H9 (cell line): ENCODE measurements at regions not wholly inside any gene's neighbourhood (a gene's known extent, or its start where the extent isn't known, plus 50 kb on each side); places are given as distances from the start of the nearest gene placed in this dataset.

Experiments used
- DNase-seq: peaks from one replicate; pipeline ENCODE4 v3.0.0-alpha.2; 2017
- H2AFZ ChIP-seq: one replicate; pipeline ENCODE4 v1.6.1; 2013; ENCODE audit warnings: mild to moderate bottlenecking, low read length, control low read depth, moderate library complexity
- H2AK5ac ChIP-seq: 2 replicates; pipeline ENCODE4 v1.6.1; 2013; ENCODE audit warnings: low read length, control low read depth, mixed read lengths; ENCODE audit not compliant: insufficient read length
- H2BK120ac ChIP-seq: one replicate; pipeline ENCODE4 v1.6.1; 2013; ENCODE audit warnings: low read depth, mild to moderate bottlenecking, low read length, control low read depth, inconsistent platforms; ENCODE audit not compliant: poor library complexity, severe bottlenecking
- H2BK12ac ChIP-seq: 2 replicates; pipeline ENCODE4 v1.6.1; 2013; ENCODE audit warnings: low read length, control low read depth, mixed read lengths, low read depth; ENCODE audit not compliant: insufficient read length
- H2BK15ac ChIP-seq: 2 replicates; pipeline ENCODE4 v1.6.1; 2013; ENCODE audit warnings: low read depth, low read length, control low read depth
- H2BK20ac ChIP-seq: one replicate; pipeline ENCODE4 v1.6.1; 2013; ENCODE audit warnings: low read depth, mild to moderate bottlenecking, low read length, control low read depth, inconsistent platforms; ENCODE audit not compliant: poor library complexity, severe bottlenecking
- H2BK5ac ChIP-seq: 2 replicates; pipeline ENCODE4 v1.6.1; 2013; ENCODE audit warnings: low read length, control low read depth, mixed read lengths; ENCODE audit not compliant: insufficient read length
- H3K14ac ChIP-seq: 2 replicates; pipeline ENCODE4 v1.6.1; 2013; ENCODE audit warnings: low read length, control low read depth; ENCODE audit not compliant: insufficient read depth
- H3K18ac ChIP-seq: 2 replicates; pipeline ENCODE4 v1.6.1; 2013; ENCODE audit warnings: low read depth, mild to moderate bottlenecking, mixed read lengths, low read length, control low read depth; ENCODE audit not compliant: insufficient read length
- H3K23ac ChIP-seq: 2 replicates; pipeline ENCODE4 v1.6.1; 2013; ENCODE audit warnings: low read length, control low read depth, mixed read lengths, low read depth; ENCODE audit not compliant: insufficient read length
- H3K23me2 ChIP-seq: 2 replicates; pipeline ENCODE4 v1.6.1; 2013; ENCODE audit warnings: low read depth, mild to moderate bottlenecking, mixed read lengths, low read length, control low read depth; ENCODE audit not compliant: insufficient read length, poor library complexity, severe bottlenecking
- H3K27ac ChIP-seq: 2 replicates; pipeline ENCODE4 v1.5.1; 2013; ENCODE audit warnings: low read length, control low read depth, mixed read lengths, low read depth; ENCODE audit not compliant: insufficient read length
- H3K27me3 ChIP-seq: 2 replicates; pipeline ENCODE4 v1.6.1; 2013; ENCODE audit warnings: low read length, control low read depth, inconsistent platforms; ENCODE audit not compliant: insufficient read depth
- H3K4ac ChIP-seq: 2 replicates; pipeline ENCODE4 v1.6.1; 2013; ENCODE audit warnings: low read depth, mild to moderate bottlenecking, control low read depth, inconsistent platforms, low read length, moderate library complexity
- H3K4me1 ChIP-seq: 2 replicates; pipeline ENCODE4 v1.6.1; 2013; ENCODE audit warnings: low read length, control low read depth, inconsistent platforms; ENCODE audit not compliant: insufficient read depth
- H3K4me2 ChIP-seq: 2 replicates; pipeline ENCODE4 v1.6.1; 2013; ENCODE audit warnings: low read length, control low read depth, mixed read lengths; ENCODE audit not compliant: insufficient read length, insufficient read depth
- H3K56ac ChIP-seq: 2 replicates; pipeline ENCODE4 v1.6.1; 2013; ENCODE audit warnings: low read depth, mild to moderate bottlenecking, mixed read lengths, low read length, control low read depth; ENCODE audit not compliant: insufficient read length
- H3K79me1 ChIP-seq: 2 replicates; pipeline ENCODE4 v1.6.1; 2013; ENCODE audit warnings: low read depth, mild to moderate bottlenecking, moderate library complexity, low read length, control low read depth, inconsistent platforms; ENCODE audit not compliant: insufficient read depth, poor library complexity, severe bottlenecking
- H3K79me2 ChIP-seq: 2 replicates; pipeline ENCODE4 v1.6.1; 2013; ENCODE audit warnings: low read length, control low read depth, inconsistent platforms; ENCODE audit not compliant: insufficient read depth
- H3K9ac ChIP-seq: 2 replicates; pipeline ENCODE4 v1.6.1; 2013; ENCODE audit warnings: low read length, control low read depth, mixed read lengths; ENCODE audit not compliant: insufficient read length; ENCODE audit errors: extremely low read depth
- H3K9me3 ChIP-seq: one replicate; pipeline ENCODE4 v1.6.1; 2013; ENCODE audit warnings: low read depth, low read length, inconsistent platforms; ENCODE audit not compliant: control insufficient read depth
- H3T11ph ChIP-seq: one replicate; pipeline ENCODE4 v1.6.1; 2013; ENCODE audit warnings: mild to moderate bottlenecking, low read length, control low read depth, inconsistent platforms
- H4K20me1 ChIP-seq: one replicate; pipeline ENCODE4 v1.6.1; 2013; ENCODE audit not compliant: control insufficient read depth, insufficient read length, insufficient read depth
- H4K5ac ChIP-seq: 2 replicates; pipeline ENCODE4 v1.6.1; 2013; ENCODE audit warnings: low read depth, mild to moderate bottlenecking, mixed read lengths, low read length, control low read depth; ENCODE audit not compliant: insufficient read length
- H4K8ac ChIP-seq: replicated peaks from 2 replicates; pipeline ENCODE4 v1.6.1; 2013; ENCODE audit warnings: low read length, control low read depth, mixed read lengths, low read depth; ENCODE audit not compliant: insufficient read length
- H4K91ac ChIP-seq: 2 replicates; pipeline ENCODE4 v1.6.1; 2013; ENCODE audit warnings: low read depth, mild to moderate bottlenecking, moderate library complexity, mixed read lengths, low read length, control low read depth; ENCODE audit not compliant: insufficient read length
- H3K27ac Mint-ChIP-seq, 3 experiments: 2 replicates in 2 of 3; 3 replicates in 1 of 3; pipeline ENCODE4 v1.8.0; 2020 to 2021; ENCODE audit warnings: mixed read lengths in 3 of 3, mild to moderate bottlenecking in 1 of 3, moderate library complexity in 1 of 3
- H3K27me3 Mint-ChIP-seq: 2 replicates; pipeline ENCODE4 v1.8.0; 2021; ENCODE audit warnings: low read depth, mild to moderate bottlenecking, moderate library complexity, mixed read lengths
- H3K36me3 Mint-ChIP-seq, 3 experiments: 2 replicates in 2 of 3; 3 replicates in 1 of 3; pipeline ENCODE4 v1.8.0; 2020 to 2021; ENCODE audit warnings: low read depth in 3 of 3, mixed read lengths in 3 of 3; ENCODE audit not compliant: insufficient read depth in 1 of 3
- H3K4me1 Mint-ChIP-seq, 2 experiments: 2 replicates each; pipeline ENCODE4 v1.8.0; 2020; ENCODE audit warnings: mixed read lengths in 2 of 2
- H3K4me3 Mint-ChIP-seq, 2 experiments: 2 replicates in 1 of 2; 3 replicates in 1 of 2; pipeline ENCODE4 v1.8.0; 2020 to 2021; ENCODE audit warnings: mild to moderate bottlenecking in 2 of 2, mixed read lengths in 2 of 2, moderate library complexity in 1 of 2
- H3K9me3 Mint-ChIP-seq, 2 experiments: 2 replicates in 1 of 2; 3 replicates in 1 of 2; pipeline ENCODE4 v1.8.0; 2020; ENCODE audit warnings: mild to moderate bottlenecking in 2 of 2, mixed read lengths in 2 of 2, moderate library complexity in 1 of 2
- CTCF ChIP-seq: fragments of 200-600 bp; sonication (generic); conservative IDR thresholded peaks from 3 replicates; pipeline ENCODE4 v1.8.0; 2021; ENCODE audit warnings: antibody characterized with exemption, mild to moderate bottlenecking

- no peak overlapping the region for H4K8ac ChIP-seq
- H3K9me3 ChIP-seq = no peaks in the 10 kb centered on the region
- H3K27ac ChIP-seq = no peak overlapping the region
- H2BK15ac ChIP-seq = no peak overlapping the region
- H3K14ac ChIP-seq = no peak overlapping the region
- H3K9me3 Mint-ChIP-seq = no peaks in the 10 kb centered on the region
- H3K27me3 Mint-ChIP-seq = no peaks in the 10 kb centered on the region
- H2BK20ac ChIP-seq = no peak overlapping the region
- H3K36me3 Mint-ChIP-seq = no peaks in the 10 kb centered on the region
- peaks cover 17 to 21% of the 10 kb centered on the region in 2 experiments for H3K4me1 Mint-ChIP-seq
- H4K91ac ChIP-seq = no peak overlapping the region
- no peak overlapping the region for H3K56ac ChIP-seq
- H3K18ac ChIP-seq = no peak overlapping the region
- no peak overlapping the region for H3T11ph ChIP-seq
- H3K4me1 ChIP-seq = no peaks in the 10 kb centered on the region; the same call in 1 of the 2 replicates
- H2BK5ac ChIP-seq = no peak overlapping the region
- no peak overlapping the region for H3K4ac ChIP-seq
- DNase-seq = no peak
- H2AK5ac ChIP-seq = no peak overlapping the region
- H3K4me2 ChIP-seq = no peak overlapping the region
- no peak overlapping the region for H3K4me3 Mint-ChIP-seq
- H3K23me2 ChIP-seq = no peaks in the 10 kb centered on the region
- no peaks in the 10 kb centered on the region for H3K27me3 ChIP-seq
- H2BK120ac ChIP-seq = no peak overlapping the region
- no peaks in the 10 kb centered on the region for H3K79me2 ChIP-seq
- no peak overlapping the region for H2AFZ ChIP-seq
- H4K20me1 ChIP-seq = no peaks in the 10 kb centered on the region
- no peak overlapping the region; a peak in 1 of 7 replicates for H3K27ac Mint-ChIP-seq
- H3K9ac ChIP-seq = no peak overlapping the region
- no peak overlapping the region for H2BK12ac ChIP-seq
- H3K79me1 ChIP-seq = no peaks in the 10 kb centered on the region
- no peak overlapping the region for H4K5ac ChIP-seq
- H3K23ac ChIP-seq = no peak overlapping the region
- no peak for TF ChIP-seq CTCF
Observed at GRCh38 chr12:88868050-88868449, 287.8 kb upstream of the KITLG start.
